ENCODE measurements at regions not wholly inside any gene's neighbourhood (a gene's known extent, or its start where the extent isn't known, plus 50 kb on each side); places are given as distances from the start of the nearest gene placed in this dataset.

- H3K9me3 ChIP-seq (ENCODE audit: control insufficient read depth in 2 of 3, low read length in 3 of 3), result no peaks in the 10 kb centered on the region
- no peaks in the 10 kb centered on the region for H3K27me3 ChIP-seq (ENCODE audit: control insufficient read depth in 2 of 2, insufficient read depth in 2 of 2, low read length in 2 of 2)
- ATAC-seq (no peak), DNase-seq (no peak)
- Mint-ChIP-seq H3K4me1 (no peaks in the 10 kb centered on the region), H3K36me3 (no peaks in the 10 kb centered on the region), H3K27ac (no peak overlapping the region), H3K4me3 (no peak overlapping the region), H3K9me3 (peaks cover 0 to 5% (median 0%) of the 10 kb centered on the region in 11 donors), H3K27me3 (peaks cover 0 to 14% (median 4%) of the 10 kb centered on the region in 5 donors)
- no peak overlapping the region for H3K27ac ChIP-seq (ENCODE audit: low read depth, low read length)
- H3K4me3 ChIP-seq (ENCODE audit: low read length), result no peak overlapping the region
- ChIA-PET CTCF (no interaction called here), POLR2A (no interaction called here)
- no peaks in the 10 kb centered on the region for H3K4me1 ChIP-seq (ENCODE audit: control insufficient read depth in 2 of 2, insufficient read depth in 2 of 2, low read length in 2 of 2)
- H3K36me3 ChIP-seq (ENCODE audit: control insufficient read depth in 2 of 3, insufficient read depth in 3 of 3, low read length in 3 of 3), result no peaks in the 10 kb centered on the region
- intact Hi-C loops (cut with micrococcal nuclease), result no loop called here
Measured at GRCh38 chr10:128448796-128449195, 322.6 kb upstream of the MKI67 start.

- ATAC-seq (no peak), DNase-seq (no peak)
- intact Hi-C loops (cut with micrococcal nuclease), result no loop called here
- Mint-ChIP-seq H3K27me3 (peaks cover 0 to 16% (median 4%) of the 10 kb centered on the region in 5 donors), H3K4me3 (no peak overlapping the region), H3K36me3 (no peaks in the 10 kb centered on the region), H3K27ac (no peak overlapping the region), H3K9me3 (peaks cover 0 to 5% (median 0%) of the 10 kb centered on the region in 11 donors), H3K4me1 (no peaks in the 10 kb centered on the region)
- Histone ChIP-seq H3K27me3 (ENCODE audit: control insufficient read depth in 2 of 2, insufficient read depth in 2 of 2, low read length in 2 of 2) (no peaks in the 10 kb centered on the region), H3K4me1 (ENCODE audit: control insufficient read depth in 2 of 2, insufficient read depth in 2 of 2, low read length in 2 of 2) (no peaks in the 10 kb centered on the region), H3K36me3 (ENCODE audit: control insufficient read depth in 2 of 3, insufficient read depth in 3 of 3, low read length in 3 of 3) (no peaks in the 10 kb centered on the region), H3K27ac (ENCODE audit: low read depth, low read length) (no peak overlapping the region), H3K9me3 (ENCODE audit: control insufficient read depth in 2 of 3, low read length in 3 of 3) (no peaks in the 10 kb centered on the region), H3K4me3 (ENCODE audit: low read length) (no peak overlapping the region)
- ChIA-PET CTCF (no interaction called here), POLR2A (no interaction called here)
Measured at GRCh38 chr10:128451879-128452278, 325.7 kb upstream of the MKI67 start.

- no peak for ATAC-seq
- H3K4me3 Mint-ChIP-seq, result no peak overlapping the region
- intact Hi-C loops (cut with micrococcal nuclease), result no loop called here
Measured at GRCh38 chr10:128456271-128456670, 330.0 kb upstream of the MKI67 start.

GRCh38 chr10:128457136-128457535, 330.9 kb upstream of the MKI67 start:
- Mint-ChIP-seq H3K9me3 (peaks cover 0 to 5% (median 0%) of the 10 kb centered on the region in 11 donors), H3K4me3 (no peak overlapping the region), H3K27ac (no peak overlapping the region), H3K4me1 (no peaks in the 10 kb centered on the region), H3K27me3 (peaks cover 0 to 26% (median 4%) of the 10 kb centered on the region in 5 donors), H3K36me3 (no peaks in the 10 kb centered on the region)
- CTCF ChIA-PET, result no interaction called here
- ATAC-seq (no peak), DNase-seq (no peak)
- Histone ChIP-seq H3K27me3 (ENCODE audit: control insufficient read depth in 2 of 2, insufficient read depth in 2 of 2, low read length in 2 of 2) (no peaks in the 10 kb centered on the region), H3K4me3 (ENCODE audit: low read length) (no peak overlapping the region), H3K4me1 (ENCODE audit: control insufficient read depth in 2 of 2, insufficient read depth in 2 of 2, low read length in 2 of 2) (no peaks in the 10 kb centered on the region), H3K9me3 (ENCODE audit: control insufficient read depth in 2 of 3, low read length in 3 of 3) (no peaks in the 10 kb centered on the region), H3K27ac (ENCODE audit: low read depth, low read length) (no peak overlapping the region), H3K36me3 (ENCODE audit: control insufficient read depth in 2 of 3, insufficient read depth in 3 of 3, low read length in 3 of 3) (no peaks in the 10 kb centered on the region)
- intact Hi-C loops (cut with micrococcal nuclease), result no loop called here
- POLR2A ChIA-PET, result no interaction called here

More at GRCh38 chr10:128456271-128456670, 330.0 kb upstream of the MKI67 start:
- Histone ChIP-seq H3K27ac (ENCODE audit: low read depth, low read length) (no peak overlapping the region), H3K4me1 (ENCODE audit: control insufficient read depth in 2 of 2, insufficient read depth in 2 of 2, low read length in 2 of 2) (no peaks in the 10 kb centered on the region), H3K27me3 (ENCODE audit: control insufficient read depth in 2 of 2, insufficient read depth in 2 of 2, low read length in 2 of 2) (no peaks in the 10 kb centered on the region), H3K4me3 (ENCODE audit: low read length) (no peak overlapping the region), H3K9me3 (ENCODE audit: control insufficient read depth in 2 of 3, low read length in 3 of 3) (no peaks in the 10 kb centered on the region), H3K36me3 (ENCODE audit: control insufficient read depth in 2 of 3, insufficient read depth in 3 of 3, low read length in 3 of 3) (no peaks in the 10 kb centered on the region)
- ChIA-PET CTCF (no interaction called here), POLR2A (no interaction called here)
- Mint-ChIP-seq H3K27ac (no peak overlapping the region), H3K27me3 (peaks cover 0 to 24% (median 0%) of the 10 kb centered on the region in 5 donors), H3K36me3 (no peaks in the 10 kb centered on the region), H3K9me3 (peaks cover 0 to 5% (median 0%) of the 10 kb centered on the region in 11 donors), H3K4me1 (no peaks in the 10 kb centered on the region)
- no peak for DNase-seq

- intact Hi-C loops (cut with micrococcal nuclease), result no loop called here
- Histone ChIP-seq H3K27ac (ENCODE audit: low read depth, low read length) (no peak overlapping the region), H3K4me1 (ENCODE audit: control insufficient read depth in 2 of 2, insufficient read depth in 2 of 2, low read length in 2 of 2) (no peaks in the 10 kb centered on the region), H3K36me3 (ENCODE audit: control insufficient read depth in 2 of 3, insufficient read depth in 3 of 3, low read length in 3 of 3) (no peaks in the 10 kb centered on the region), H3K27me3 (ENCODE audit: control insufficient read depth in 2 of 2, insufficient read depth in 2 of 2, low read length in 2 of 2) (no peaks in the 10 kb centered on the region), H3K9me3 (ENCODE audit: control insufficient read depth in 2 of 3, low read length in 3 of 3) (no peaks in the 10 kb centered on the region), H3K4me3 (ENCODE audit: low read length) (no peak overlapping the region)
- Mint-ChIP-seq H3K4me3 (no peak overlapping the region), H3K27ac (no peak overlapping the region), H3K9me3 (peaks cover 0 to 11% (median 5%) of the 10 kb centered on the region in 11 donors), H3K27me3 (peaks cover 0 to 44% (median 5%) of the 10 kb centered on the region in 5 donors), H3K36me3 (no peaks in the 10 kb centered on the region), H3K4me1 (no peaks in the 10 kb centered on the region)
- ChIA-PET CTCF (no interaction called here), POLR2A (no interaction called here)
- no peak for DNase-seq
- ATAC-seq, result no peak
Measured at GRCh38 chr10:128461991-128462390, 335.8 kb upstream of the MKI67 start.

- intact Hi-C loops (cut with micrococcal nuclease), result no loop called here
- peaks cover 0 to 11% (median 5%) of the 10 kb centered on the region in 11 donors for H3K9me3 Mint-ChIP-seq
- no peaks in the 10 kb centered on the region for H3K36me3 Mint-ChIP-seq
- CTCF ChIA-PET, result no interaction called here
- Histone ChIP-seq H3K36me3 (ENCODE audit: control insufficient read depth in 2 of 3, insufficient read depth in 3 of 3, low read length in 3 of 3) (no peaks in the 10 kb centered on the region), H3K4me1 (ENCODE audit: control insufficient read depth in 2 of 2, insufficient read depth in 2 of 2, low read length in 2 of 2) (no peaks in the 10 kb centered on the region), H3K27me3 (ENCODE audit: control insufficient read depth in 2 of 2, insufficient read depth in 2 of 2, low read length in 2 of 2) (no peaks in the 10 kb centered on the region), H3K4me3 (ENCODE audit: low read length) (no peak overlapping the region), H3K27ac (ENCODE audit: low read depth, low read length) (no peak overlapping the region), H3K9me3 (ENCODE audit: control insufficient read depth in 2 of 3, low read length in 3 of 3) (no peaks in the 10 kb centered on the region)
- no peak for DNase-seq
- no peak overlapping the region for H3K27ac Mint-ChIP-seq
- H3K27me3 Mint-ChIP-seq, result peaks cover 0 to 42% (median 5%) of the 10 kb centered on the region in 5 donors
- H3K4me1 Mint-ChIP-seq, result no peaks in the 10 kb centered on the region
- ATAC-seq, result no peak
- no peak overlapping the region for H3K4me3 Mint-ChIP-seq
- POLR2A ChIA-PET, result no interaction called here
Measured at GRCh38 chr10:128462844-128463243, 336.6 kb upstream of the MKI67 start.

GRCh38 chr10:128463991-128464760, 338.0 kb upstream of the MKI67 start:
- no peak overlapping the region for H3K4me3 ChIP-seq (ENCODE audit: low read length)
- DNase-seq, result peak in 7 of 9 donors; percentile 5 to 36 (median 20)
- POLR2A ChIA-PET, result no interaction called here
- no peak overlapping the region for H3K27ac Mint-ChIP-seq
- no peak overlapping the region for H3K4me3 Mint-ChIP-seq
- CTCF ChIA-PET, result no interaction called here
- intact Hi-C loops (cut with micrococcal nuclease), result no loop called here
- no peak for ATAC-seq
- H3K9me3 Mint-ChIP-seq, result peaks cover 0 to 11% (median 5%) of the 10 kb centered on the region in 11 donors
- H3K27ac ChIP-seq (ENCODE audit: low read depth, low read length), result no peak overlapping the region
- peaks cover 0 to 39% (median 5%) of the 10 kb centered on the region in 5 donors for H3K27me3 Mint-ChIP-seq
- H3K4me1 Mint-ChIP-seq, result no peaks in the 10 kb centered on the region
- H3K4me1 ChIP-seq (ENCODE audit: control insufficient read depth in 2 of 2, insufficient read depth in 2 of 2, low read length in 2 of 2), result no peaks in the 10 kb centered on the region
- H3K36me3 Mint-ChIP-seq, result no peaks in the 10 kb centered on the region
- no peaks in the 10 kb centered on the region for H3K36me3 ChIP-seq (ENCODE audit: control insufficient read depth in 2 of 3, insufficient read depth in 3 of 3, low read length in 3 of 3)
- H3K9me3 ChIP-seq (ENCODE audit: control insufficient read depth in 2 of 3, low read length in 3 of 3), result no peaks in the 10 kb centered on the region
- no peaks in the 10 kb centered on the region for H3K27me3 ChIP-seq (ENCODE audit: control insufficient read depth in 2 of 2, insufficient read depth in 2 of 2, low read length in 2 of 2)
